ENCODE measurements at regions not wholly inside any gene's neighbourhood (a gene's known extent, or its start where the extent isn't known, plus 50 kb on each side); places are given as distances from the start of the nearest gene placed in this dataset.

DNA sequence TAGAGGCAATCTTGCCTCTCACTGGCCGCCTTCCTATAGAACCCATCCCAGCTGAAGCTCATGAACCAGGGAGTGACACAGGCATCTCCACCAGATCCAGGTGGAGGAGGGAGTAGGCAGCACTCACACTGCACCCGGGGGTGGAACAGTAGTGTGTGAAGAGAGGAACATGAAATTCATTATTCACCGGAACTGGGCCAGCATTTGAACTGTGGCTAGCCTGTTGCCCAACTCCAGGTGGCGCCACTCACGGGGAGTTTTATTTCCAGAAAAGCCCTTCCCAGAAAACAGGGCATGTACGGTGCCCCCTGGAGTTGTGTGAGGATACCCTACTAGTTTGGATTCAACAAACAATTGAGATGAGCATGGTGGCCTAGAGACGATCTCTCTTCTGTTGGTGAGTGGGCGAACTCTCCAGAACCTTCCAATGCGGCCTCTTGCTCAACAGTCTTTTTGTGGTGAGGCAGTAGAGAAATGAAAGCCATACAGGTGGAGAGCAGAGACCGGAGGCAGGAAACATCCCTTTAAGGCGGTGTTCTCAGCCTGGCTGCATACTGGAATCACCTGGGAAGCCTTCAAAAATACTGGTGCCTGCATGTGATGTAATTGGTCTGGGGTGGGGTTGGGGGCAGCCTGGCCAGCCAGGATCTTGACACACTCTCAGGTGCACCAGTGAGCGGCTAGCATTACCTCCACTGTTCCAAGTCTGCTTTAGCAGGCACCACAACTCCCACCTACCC lies 73.5 kb upstream of the NEDD4L start:
- intact Hi-C loops (cut with DNase I): no loop called here

DNA sequence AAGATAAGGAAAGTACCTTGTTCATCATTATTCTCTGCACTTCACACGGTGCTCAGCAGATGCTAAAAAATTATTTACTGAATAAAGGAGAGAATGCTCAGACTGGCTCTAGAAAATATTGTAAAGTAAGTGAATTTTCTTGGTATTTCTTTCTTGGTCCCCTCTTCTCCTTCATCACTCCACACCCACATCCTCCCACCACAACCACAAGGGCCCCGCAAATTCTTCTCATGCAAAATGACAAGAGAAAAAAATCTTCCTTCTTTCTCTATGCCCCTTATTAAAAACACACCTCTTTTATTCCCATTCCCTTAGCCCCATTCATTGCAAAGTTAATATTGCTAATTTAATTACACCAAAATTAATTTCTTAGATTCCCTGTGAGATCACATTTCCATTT lies 74.2 kb upstream of the NEDD4L start:
- Histone ChIP-seq H3K27me3 (no peaks in the 10 kb centered on the region), H3K9me3 (no peaks in the 10 kb centered on the region), H3K27ac (no peak overlapping the region), H3K4me1 (ENCODE audit: insufficient read depth) (peaks cover 4% of the 10 kb centered on the region), H3K36me3 (no peaks in the 10 kb centered on the region), H3K4me3 (no peak overlapping the region)
- DNase-seq: no peak
- 61 to 66% (median 61%) methylated on average over 2 of the region's 2 CpGs for WGBS, 3 donors
- TF ChIP-seq POLR2A (IDR thresholded peaks at IDR 0.05): no peak
- TF ChIP-seq EP300 (IDR thresholded peaks at IDR 0.05): no peak
- TF ChIP-seq, protein P1, sequence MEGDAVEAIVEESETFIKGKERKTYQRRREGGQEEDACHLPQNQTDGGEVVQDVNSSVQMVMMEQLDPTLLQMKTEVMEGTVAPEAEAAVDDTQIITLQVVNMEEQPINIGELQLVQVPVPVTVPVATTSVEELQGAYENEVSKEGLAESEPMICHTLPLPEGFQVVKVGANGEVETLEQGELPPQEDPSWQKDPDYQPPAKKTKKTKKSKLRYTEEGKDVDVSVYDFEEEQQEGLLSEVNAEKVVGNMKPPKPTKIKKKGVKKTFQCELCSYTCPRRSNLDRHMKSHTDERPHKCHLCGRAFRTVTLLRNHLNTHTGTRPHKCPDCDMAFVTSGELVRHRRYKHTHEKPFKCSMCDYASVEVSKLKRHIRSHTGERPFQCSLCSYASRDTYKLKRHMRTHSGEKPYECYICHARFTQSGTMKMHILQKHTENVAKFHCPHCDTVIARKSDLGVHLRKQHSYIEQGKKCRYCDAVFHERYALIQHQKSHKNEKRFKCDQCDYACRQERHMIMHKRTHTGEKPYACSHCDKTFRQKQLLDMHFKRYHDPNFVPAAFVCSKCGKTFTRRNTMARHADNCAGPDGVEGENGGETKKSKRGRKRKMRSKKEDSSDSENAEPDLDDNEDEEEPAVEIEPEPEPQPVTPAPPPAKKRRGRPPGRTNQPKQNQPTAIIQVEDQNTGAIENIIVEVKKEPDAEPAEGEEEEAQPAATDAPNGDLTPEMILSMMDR (IDR thresholded peaks at IDR 0.05): no peak
- intact Hi-C loops (cut with DNase I): no loop called here

More for the DNA sequence above, 73.5 kb upstream of the NEDD4L start:
- no peaks in the 10 kb centered on the region for H3K36me3 ChIP-seq
- 88 to 91% (median 90%) methylated on average over 12 of the region's 12 CpGs for WGBS, 3 donors
- H3K4me1 ChIP-seq (ENCODE audit: insufficient read depth): peaks cover 4% of the 10 kb centered on the region
- H3K4me3 ChIP-seq: no peak overlapping the region
- no peaks in the 10 kb centered on the region for H3K27me3 ChIP-seq
- H3K9me3 ChIP-seq: no peaks in the 10 kb centered on the region
- no peak overlapping the region for H3K27ac ChIP-seq
- no peak for DNase-seq
- TF ChIP-seq, protein P1 (IDR thresholded peaks at IDR 0.05): no peak
- TF ChIP-seq EP300 (IDR thresholded peaks at IDR 0.05) (no peak), POLR2A (IDR thresholded peaks at IDR 0.05) (no peak)

DNA sequence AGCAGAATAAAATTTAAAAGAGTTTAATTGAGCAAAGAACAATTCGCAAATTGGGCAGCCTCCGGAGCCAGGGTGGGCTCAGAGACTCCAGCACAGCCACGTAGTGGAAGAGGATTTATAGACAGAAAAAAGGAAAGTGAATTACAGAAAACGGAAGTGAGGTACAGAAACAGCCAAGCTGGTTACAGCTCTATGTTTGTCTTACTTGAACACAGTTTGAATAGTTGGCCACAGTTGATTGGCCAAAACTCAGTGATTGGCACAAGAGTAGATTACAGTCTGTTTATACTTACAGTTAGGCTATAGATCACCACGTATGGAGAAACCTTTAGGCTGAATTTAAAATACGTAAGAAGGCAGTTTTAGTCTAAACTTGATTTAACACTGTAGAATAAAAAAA lies 78.8 kb upstream of the NEDD4L start:
- no peak for DNase-seq
- Histone ChIP-seq H3K9me3 (no peaks in the 10 kb centered on the region), H3K27me3 (no peaks in the 10 kb centered on the region), H3K27ac (no peak overlapping the region), H3K4me3 (no peak overlapping the region), H3K36me3 (no peaks in the 10 kb centered on the region), H3K4me1 (ENCODE audit: insufficient read depth) (no peaks in the 10 kb centered on the region)
- intact Hi-C loops (cut with DNase I): no loop called here
- 85 to 87% (median 86%) methylated on average over 6 of the region's 6 CpGs for WGBS, 3 donors
- no peak for TF ChIP-seq EP300 (IDR thresholded peaks at IDR 0.05)
- TF ChIP-seq POLR2A (IDR thresholded peaks at IDR 0.05): no peak
- TF ChIP-seq, protein P1 (IDR thresholded peaks at IDR 0.05): no peak

DNA sequence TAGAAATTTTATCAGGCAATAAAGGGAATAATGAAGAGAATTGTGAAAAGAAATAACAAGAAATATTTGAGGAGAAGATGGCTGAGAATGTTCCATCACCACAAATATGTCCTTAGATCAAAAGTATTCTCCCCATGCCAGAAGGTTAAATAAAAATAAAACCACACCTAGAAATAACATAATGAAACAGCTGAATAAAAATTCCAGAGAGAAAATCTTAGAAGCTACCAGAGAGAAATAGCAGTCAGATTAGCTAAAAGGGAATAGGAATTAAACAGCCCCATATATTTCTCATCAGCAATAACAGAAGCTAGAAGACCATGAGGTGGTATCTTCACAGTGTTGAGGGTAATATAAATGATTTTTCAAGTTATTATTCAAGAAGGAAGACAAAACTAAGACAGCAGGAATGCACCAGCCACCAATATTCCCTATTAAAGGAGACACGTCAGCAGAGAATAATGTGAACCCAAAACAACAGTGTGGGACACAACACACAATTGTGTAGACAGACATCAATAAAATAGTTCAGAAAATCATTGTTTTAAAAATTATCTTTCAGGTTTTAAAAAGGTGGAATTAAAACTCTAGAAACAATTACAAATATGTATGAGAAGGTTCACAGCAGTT lies 82.0 kb upstream of the NEDD4L start:
- 67 to 76% (median 72%) methylated on average over 1 of the region's 1 CpG for WGBS, 3 donors
- no peak overlapping the region for H3K4me3 ChIP-seq

More for the DNA sequence above, 82.0 kb upstream of the NEDD4L start:
- no peaks in the 10 kb centered on the region for H3K4me1 ChIP-seq (ENCODE audit: insufficient read depth)
- DNase-seq: no peak
- no peaks in the 10 kb centered on the region for H3K36me3 ChIP-seq
- no peaks in the 10 kb centered on the region for H3K27me3 ChIP-seq
- H3K9me3 ChIP-seq: no peaks in the 10 kb centered on the region
- no peak overlapping the region for H3K27ac ChIP-seq
- intact Hi-C loops (cut with DNase I): no loop called here
- TF ChIP-seq POLR2A (IDR thresholded peaks at IDR 0.05) (no peak), EP300 (IDR thresholded peaks at IDR 0.05) (no peak)
- TF ChIP-seq, protein P1 (IDR thresholded peaks at IDR 0.05): no peak
